Activated T-cell treated with anti-CD3 and anti-CD28 coated beads, Interleukin-2, amount 50 U/mL, for 24 hours (primary cell): ENCODE measurements at regions not wholly inside any gene's neighbourhood (a gene's known extent, or its start where the extent isn't known, plus 50 kb on each side); places are given as distances from the start of the nearest gene placed in this dataset.

Experiments
- DNase-seq: peaks from one replicate; pipeline ENCODE4 v3.0.0-alpha.2; 2020
- H3K27ac Mint-ChIP-seq: 2 replicates; pipeline ENCODE4 v1.8.0; 2020; ENCODE audit warnings: mild to moderate bottlenecking, mixed read lengths
- H3K27me3 Mint-ChIP-seq: 2 replicates; pipeline ENCODE4 v1.8.0; 2020; ENCODE audit warnings: mixed read lengths
- H3K36me3 Mint-ChIP-seq: 2 replicates; pipeline ENCODE4 v1.8.0; 2020; ENCODE audit warnings: low read depth, mixed read lengths
- H3K4me1 Mint-ChIP-seq: 2 replicates; pipeline ENCODE4 v1.8.0; 2020; ENCODE audit warnings: low read depth, mixed read lengths
- H3K4me3 Mint-ChIP-seq: 2 replicates; pipeline ENCODE4 v1.8.0; 2020; ENCODE audit warnings: mild to moderate bottlenecking, moderate library complexity, mixed read lengths
- H3K9me3 Mint-ChIP-seq: 2 replicates; pipeline ENCODE4 v1.8.0; 2020; ENCODE audit warnings: mixed read lengths

- no peak overlapping the region for H3K4me3 Mint-ChIP-seq
These were observed 600.8 kb downstream of the DIAPH3 start for GRCh38 chr13:59562924-59563323.

GRCh38 chr13:59566561-59566960, 597.2 kb downstream of the DIAPH3 start:
- H3K9me3 Mint-ChIP-seq: peaks cover 4% of the 10 kb centered on the region
- H3K27me3 Mint-ChIP-seq: peaks cover 16% of the 10 kb centered on the region
- H3K4me1 Mint-ChIP-seq: no peaks in the 10 kb centered on the region
- H3K4me3 Mint-ChIP-seq: no peak overlapping the region
- H3K27ac Mint-ChIP-seq: no peak overlapping the region
- no peaks in the 10 kb centered on the region for H3K36me3 Mint-ChIP-seq
- no peak for DNase-seq

More at GRCh38 chr13:59562924-59563323, 600.8 kb downstream of the DIAPH3 start:
- Mint-ChIP-seq H3K27me3 (peaks cover 8% of the 10 kb centered on the region), H3K4me1 (no peaks in the 10 kb centered on the region), H3K9me3 (peaks cover 4% of the 10 kb centered on the region), H3K27ac (no peak overlapping the region), H3K36me3 (no peaks in the 10 kb centered on the region)
- no peak for DNase-seq

- Mint-ChIP-seq H3K9me3 (peaks cover 9% of the 10 kb centered on the region), H3K27ac (no peak overlapping the region), H3K4me3 (no peak overlapping the region), H3K27me3 (peaks cover 29% of the 10 kb centered on the region), H3K4me1 (no peaks in the 10 kb centered on the region), H3K36me3 (no peaks in the 10 kb centered on the region)
- DNase-seq: no peak
These were observed 595.4 kb downstream of the DIAPH3 start for GRCh38 chr13:59568306-59568705.

- H3K4me1 Mint-ChIP-seq: no peaks in the 10 kb centered on the region
- H3K27me3 Mint-ChIP-seq: peaks cover 41% of the 10 kb centered on the region
- H3K27ac Mint-ChIP-seq: no peak overlapping the region
- no peak for DNase-seq
- no peaks in the 10 kb centered on the region for H3K36me3 Mint-ChIP-seq
- no peak overlapping the region for H3K4me3 Mint-ChIP-seq
- peaks cover 9% of the 10 kb centered on the region for H3K9me3 Mint-ChIP-seq
These were observed 593.5 kb downstream of the DIAPH3 start for GRCh38 chr13:59570204-59570603.

- H3K4me3 Mint-ChIP-seq: no peak overlapping the region
- no peaks in the 10 kb centered on the region for H3K4me1 Mint-ChIP-seq
- no peaks in the 10 kb centered on the region for H3K9me3 Mint-ChIP-seq
- H3K27me3 Mint-ChIP-seq: no peaks in the 10 kb centered on the region
- H3K36me3 Mint-ChIP-seq: no peaks in the 10 kb centered on the region
- no peak overlapping the region for H3K27ac Mint-ChIP-seq
- DNase-seq: no peak
These were observed 579.6 kb downstream of the DIAPH3 start for GRCh38 chr13:59584101-59584500.

- H3K27me3 Mint-ChIP-seq: no peaks in the 10 kb centered on the region
- no peak for DNase-seq
- no peak overlapping the region for H3K27ac Mint-ChIP-seq
- H3K9me3 Mint-ChIP-seq: no peaks in the 10 kb centered on the region
- H3K4me3 Mint-ChIP-seq: no peak overlapping the region
- no peaks in the 10 kb centered on the region for H3K4me1 Mint-ChIP-seq
- H3K36me3 Mint-ChIP-seq: no peaks in the 10 kb centered on the region
These were observed 578.7 kb downstream of the DIAPH3 start for GRCh38 chr13:59584761-59585670.

GRCh38 chr13:59587030-59587429, 576.7 kb downstream of the DIAPH3 start:
- H3K27ac Mint-ChIP-seq: no peak overlapping the region
- no peaks in the 10 kb centered on the region for H3K9me3 Mint-ChIP-seq

GRCh38 chr13:59587971-59588716, 575.6 kb downstream of the DIAPH3 start:
- Mint-ChIP-seq H3K4me3 (no peak overlapping the region), H3K4me1 (no peaks in the 10 kb centered on the region), H3K27ac (no peak overlapping the region), H3K9me3 (no peaks in the 10 kb centered on the region), H3K36me3 (no peaks in the 10 kb centered on the region), H3K27me3 (peaks cover 4% of the 10 kb centered on the region)
- DNase-seq: no peak

More at GRCh38 chr13:59587030-59587429, 576.7 kb downstream of the DIAPH3 start:
- H3K4me3 Mint-ChIP-seq: no peak overlapping the region
- no peaks in the 10 kb centered on the region for H3K36me3 Mint-ChIP-seq
- no peak for DNase-seq
- H3K4me1 Mint-ChIP-seq: no peaks in the 10 kb centered on the region
- H3K27me3 Mint-ChIP-seq: peaks cover 4% of the 10 kb centered on the region

- H3K9me3 Mint-ChIP-seq: no peaks in the 10 kb centered on the region
- H3K4me3 Mint-ChIP-seq: no peak overlapping the region
- no peak for DNase-seq
- peaks cover 4% of the 10 kb centered on the region for H3K27me3 Mint-ChIP-seq
- H3K27ac Mint-ChIP-seq: no peak overlapping the region
- no peaks in the 10 kb centered on the region for H3K4me1 Mint-ChIP-seq
- H3K36me3 Mint-ChIP-seq: no peaks in the 10 kb centered on the region
These were observed 575.0 kb downstream of the DIAPH3 start for GRCh38 chr13:59588717-59589067.

GRCh38 chr13:59601993-59602392, 561.7 kb downstream of the DIAPH3 start:
- peaks cover 19% of the 10 kb centered on the region for H3K9me3 Mint-ChIP-seq
- H3K27me3 Mint-ChIP-seq: peaks cover 12% of the 10 kb centered on the region
- H3K36me3 Mint-ChIP-seq: no peaks in the 10 kb centered on the region
- no peaks in the 10 kb centered on the region for H3K4me1 Mint-ChIP-seq
- H3K27ac Mint-ChIP-seq: no peak overlapping the region
- DNase-seq: no peak
- H3K4me3 Mint-ChIP-seq: no peak overlapping the region

- DNase-seq: no peak
- no peak overlapping the region for H3K4me3 Mint-ChIP-seq
- no peak overlapping the region for H3K27ac Mint-ChIP-seq
- no peaks in the 10 kb centered on the region for H3K4me1 Mint-ChIP-seq
- H3K9me3 Mint-ChIP-seq: peaks cover 16% of the 10 kb centered on the region
- peaks cover 12% of the 10 kb centered on the region for H3K27me3 Mint-ChIP-seq
- H3K36me3 Mint-ChIP-seq: no peaks in the 10 kb centered on the region
These were observed 560.1 kb downstream of the DIAPH3 start for GRCh38 chr13:59603646-59604045.

GRCh38 chr13:59607172-59607571, 556.6 kb downstream of the DIAPH3 start:
- Mint-ChIP-seq H3K27ac (no peak overlapping the region), H3K27me3 (peaks cover 7% of the 10 kb centered on the region), H3K4me3 (no peak overlapping the region), H3K36me3 (no peaks in the 10 kb centered on the region), H3K4me1 (no peaks in the 10 kb centered on the region), H3K9me3 (no peaks in the 10 kb centered on the region)
- no peak for DNase-seq

- Mint-ChIP-seq H3K27ac (no peak overlapping the region), H3K9me3 (no peaks in the 10 kb centered on the region), H3K4me3 (no peak overlapping the region), H3K4me1 (no peaks in the 10 kb centered on the region), H3K36me3 (no peaks in the 10 kb centered on the region), H3K27me3 (peaks cover 2% of the 10 kb centered on the region)
- no peak for DNase-seq
These were observed 555.9 kb downstream of the DIAPH3 start for GRCh38 chr13:59607780-59608233.

GRCh38 chr13:59609421-59609820, 554.3 kb downstream of the DIAPH3 start:
- Mint-ChIP-seq H3K4me1 (no peaks in the 10 kb centered on the region), H3K9me3 (no peaks in the 10 kb centered on the region), H3K4me3 (no peak overlapping the region), H3K27ac (no peak overlapping the region), H3K27me3 (no peaks in the 10 kb centered on the region), H3K36me3 (no peaks in the 10 kb centered on the region)
- no peak for DNase-seq
